Gastrocnemius medialis (tissue), 4 donors: ENCODE measurements at regions not wholly inside any gene's neighbourhood (a gene's known extent, or its start where the extent isn't known, plus 50 kb on each side); places are given as distances from the start of the nearest gene placed in this dataset.

Experiments
- POLR2A ChIP-seq, 2 donors: fragments of 450-650 bp; IDR thresholded peaks; one replicate each; pipeline ENCODE4 v1.6.1; 2017; ENCODE audit warnings: antibody characterized with exemption in 2 of 2, mild to moderate bottlenecking in 2 of 2, moderate library complexity in 2 of 2
- TF ChIP-seq, protein P1 (sequence below), 5 experiments: fragments of 450-650 bp in 3 of 5; fragments of 200-600 bp in 2 of 5; sonication (generic) in 2 of 5; IDR thresholded peaks in 4 of 5; conservative IDR thresholded peaks in 1 of 5; 1 replicate in 4 of 5; 2 replicates in 1 of 5; pipeline ENCODE4 v1.5.1; 2016 to 2019; ENCODE audit warnings: antibody characterized with exemption in 5 of 5, mild to moderate bottlenecking in 3 of 5, moderate library complexity in 3 of 5

DNA sequence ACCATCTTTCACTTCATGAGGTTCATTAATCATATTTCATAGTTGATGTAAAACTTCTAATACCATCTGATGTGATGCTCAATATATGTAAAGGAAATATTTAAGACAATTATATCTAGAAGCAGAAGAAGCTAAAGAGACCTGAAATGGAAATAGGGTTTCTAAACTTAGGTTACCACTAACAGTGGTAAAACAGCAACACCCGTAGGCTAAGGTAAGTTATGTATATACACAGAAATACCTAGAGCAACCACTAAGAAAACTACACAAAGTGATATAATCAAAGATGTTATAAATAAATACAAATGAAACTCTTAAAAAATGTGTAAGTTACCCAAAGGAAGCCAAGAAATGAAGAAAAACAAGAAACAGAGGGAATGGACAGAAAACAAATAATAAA, 61.1 kb upstream of the TNFSF4 start:
- TF ChIP-seq, protein P1, sequence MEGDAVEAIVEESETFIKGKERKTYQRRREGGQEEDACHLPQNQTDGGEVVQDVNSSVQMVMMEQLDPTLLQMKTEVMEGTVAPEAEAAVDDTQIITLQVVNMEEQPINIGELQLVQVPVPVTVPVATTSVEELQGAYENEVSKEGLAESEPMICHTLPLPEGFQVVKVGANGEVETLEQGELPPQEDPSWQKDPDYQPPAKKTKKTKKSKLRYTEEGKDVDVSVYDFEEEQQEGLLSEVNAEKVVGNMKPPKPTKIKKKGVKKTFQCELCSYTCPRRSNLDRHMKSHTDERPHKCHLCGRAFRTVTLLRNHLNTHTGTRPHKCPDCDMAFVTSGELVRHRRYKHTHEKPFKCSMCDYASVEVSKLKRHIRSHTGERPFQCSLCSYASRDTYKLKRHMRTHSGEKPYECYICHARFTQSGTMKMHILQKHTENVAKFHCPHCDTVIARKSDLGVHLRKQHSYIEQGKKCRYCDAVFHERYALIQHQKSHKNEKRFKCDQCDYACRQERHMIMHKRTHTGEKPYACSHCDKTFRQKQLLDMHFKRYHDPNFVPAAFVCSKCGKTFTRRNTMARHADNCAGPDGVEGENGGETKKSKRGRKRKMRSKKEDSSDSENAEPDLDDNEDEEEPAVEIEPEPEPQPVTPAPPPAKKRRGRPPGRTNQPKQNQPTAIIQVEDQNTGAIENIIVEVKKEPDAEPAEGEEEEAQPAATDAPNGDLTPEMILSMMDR (IDR thresholded peaks at IDR 0.05 in 4 of 5, conservative IDR thresholded peaks at IDR 0.05 in 1 of 5), result no peak
- TF ChIP-seq POLR2A (IDR thresholded peaks at IDR 0.05), result no peak
